ENCODE measurements at regions not wholly inside any gene's neighbourhood (a gene's known extent, or its start where the extent isn't known, plus 50 kb on each side); places are given as distances from the start of the nearest gene placed in this dataset.

DNA sequence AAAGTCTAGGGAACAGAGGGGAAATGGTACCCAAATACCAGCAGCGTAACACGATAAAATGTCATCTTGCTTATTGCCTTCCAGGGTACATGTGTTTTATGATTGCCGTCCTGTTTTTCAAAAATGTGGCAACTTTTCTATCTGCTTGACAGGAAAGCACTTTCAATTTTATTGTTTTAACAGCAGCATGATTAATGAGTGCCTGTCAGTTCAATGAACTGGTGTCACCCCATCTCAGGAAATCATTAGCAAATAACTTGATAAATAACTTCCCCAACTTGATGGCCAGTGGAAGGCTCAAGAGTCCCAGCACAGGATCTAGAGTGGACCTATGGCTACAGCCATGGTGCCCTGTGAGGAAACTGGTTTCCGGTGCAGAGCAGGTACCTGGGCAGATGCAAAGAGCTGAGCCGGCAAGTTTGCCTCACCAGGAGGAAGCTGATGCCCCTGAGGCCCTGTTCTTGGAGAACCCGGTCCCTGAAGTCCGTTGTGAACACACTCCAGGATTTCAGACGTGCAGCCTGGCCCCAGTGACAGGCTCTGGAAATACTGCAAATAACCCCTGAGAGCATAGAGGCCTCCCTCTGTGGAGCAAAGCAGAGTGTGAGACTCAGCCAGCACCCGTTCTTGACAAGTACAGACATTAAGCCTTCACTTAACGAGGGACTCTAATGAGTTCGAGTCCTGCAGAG is 173.5 kb upstream of the SFSWAP start:
- no peak for TF ChIP-seq POLR2A (IDR thresholded peaks at IDR 0.05; ENCODE audit: low read depth, low read length)
- TF ChIP-seq TAF1 (IDR thresholded peaks at IDR 0.05; ENCODE audit: borderline replicate concordance, low read depth, low read length) = no peak

Data from GM12892 (cell line).